ENCODE measurements at regions not wholly inside any gene's neighbourhood (a gene's known extent, or its start where the extent isn't known, plus 50 kb on each side); places are given as distances from the start of the nearest gene placed in this dataset.
"Not testable (repeated sequence)": the region's sequence is repeated elsewhere in the genome, so short reads cannot be mapped to it uniquely, and the experiment has no call there.

DNA sequence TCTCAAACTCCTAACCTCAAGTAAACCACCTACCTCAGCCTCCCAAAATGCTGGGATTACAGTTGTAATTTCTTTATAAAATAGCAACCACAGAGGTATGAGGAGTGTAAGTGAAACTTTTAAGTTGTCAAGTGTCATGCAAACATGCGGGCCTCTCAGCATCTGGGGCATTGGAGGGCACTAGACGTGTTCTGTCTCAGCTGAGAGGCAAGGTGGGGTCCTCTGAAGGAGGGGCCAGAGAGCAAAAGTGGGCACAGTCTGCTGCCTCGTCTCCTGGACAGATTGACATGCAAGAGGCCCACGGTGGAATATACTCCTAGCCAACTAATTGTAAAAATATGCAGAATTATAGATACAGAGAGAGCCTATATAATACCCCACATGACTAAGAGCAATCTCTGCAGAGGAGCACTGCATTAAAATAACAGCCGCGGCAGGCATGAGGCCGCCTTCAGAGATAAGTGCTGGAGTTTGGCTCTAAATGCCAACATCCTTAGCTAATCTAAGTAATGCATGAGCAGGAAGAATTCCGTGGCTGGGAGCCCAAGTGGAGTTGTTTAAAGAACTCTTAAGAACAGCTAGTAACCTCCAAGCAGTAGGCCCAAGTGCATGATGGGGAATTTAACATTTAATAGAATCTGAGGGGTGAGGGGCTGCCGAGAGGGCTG lies 87.8 kb upstream of the RNU6-1 start:
- peak; percentile 93 for DNase-seq (ENCODE audit: low read depth)
- TF ChIP-seq, protein P1, sequence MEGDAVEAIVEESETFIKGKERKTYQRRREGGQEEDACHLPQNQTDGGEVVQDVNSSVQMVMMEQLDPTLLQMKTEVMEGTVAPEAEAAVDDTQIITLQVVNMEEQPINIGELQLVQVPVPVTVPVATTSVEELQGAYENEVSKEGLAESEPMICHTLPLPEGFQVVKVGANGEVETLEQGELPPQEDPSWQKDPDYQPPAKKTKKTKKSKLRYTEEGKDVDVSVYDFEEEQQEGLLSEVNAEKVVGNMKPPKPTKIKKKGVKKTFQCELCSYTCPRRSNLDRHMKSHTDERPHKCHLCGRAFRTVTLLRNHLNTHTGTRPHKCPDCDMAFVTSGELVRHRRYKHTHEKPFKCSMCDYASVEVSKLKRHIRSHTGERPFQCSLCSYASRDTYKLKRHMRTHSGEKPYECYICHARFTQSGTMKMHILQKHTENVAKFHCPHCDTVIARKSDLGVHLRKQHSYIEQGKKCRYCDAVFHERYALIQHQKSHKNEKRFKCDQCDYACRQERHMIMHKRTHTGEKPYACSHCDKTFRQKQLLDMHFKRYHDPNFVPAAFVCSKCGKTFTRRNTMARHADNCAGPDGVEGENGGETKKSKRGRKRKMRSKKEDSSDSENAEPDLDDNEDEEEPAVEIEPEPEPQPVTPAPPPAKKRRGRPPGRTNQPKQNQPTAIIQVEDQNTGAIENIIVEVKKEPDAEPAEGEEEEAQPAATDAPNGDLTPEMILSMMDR (IDR thresholded peaks at IDR 0.05; ENCODE audit: low read length, missing control alignments), result no peak
- no peak overlapping the region for H3K4me3 ChIP-seq (replicated peaks; ENCODE audit: low read depth, low read length)

DNA sequence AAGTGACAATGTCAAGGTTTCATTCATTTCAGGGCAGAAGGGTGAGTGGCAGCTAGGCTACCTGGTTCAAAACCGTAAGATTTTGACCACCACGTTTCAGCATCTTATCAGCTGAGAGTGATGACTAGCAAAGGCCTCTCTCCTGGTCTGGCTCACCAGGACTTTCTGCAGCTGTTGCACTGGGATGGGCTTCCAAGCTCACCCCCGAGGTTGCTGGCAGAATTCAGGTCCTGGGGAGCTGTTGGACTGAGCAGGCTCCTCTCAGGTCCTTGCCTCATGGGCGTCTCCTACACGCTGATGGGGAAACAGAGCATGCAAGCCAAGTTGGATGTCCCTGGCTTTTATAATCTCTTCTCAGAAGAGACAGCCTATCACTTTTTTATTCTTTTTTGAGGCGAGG lies 88.8 kb upstream of the RNU6-1 start:
- no peak for DNase-seq (ENCODE audit: low read depth)
- TF ChIP-seq, protein P1 (IDR thresholded peaks at IDR 0.05; ENCODE audit: low read length, missing control alignments), result no peak
- H3K4me3 ChIP-seq (replicated peaks; ENCODE audit: low read depth, low read length), result no peak overlapping the region

GRCh38 chr15:67930720-67931119 lies 90.9 kb upstream of the RNU6-1 start:
- DNase-seq (ENCODE audit: low read depth), result no peak
- TF ChIP-seq, protein P1 (IDR thresholded peaks at IDR 0.05; ENCODE audit: low read length, missing control alignments), result no peak
- H3K4me3 ChIP-seq (replicated peaks; ENCODE audit: low read depth, low read length), result no peak overlapping the region

DNA sequence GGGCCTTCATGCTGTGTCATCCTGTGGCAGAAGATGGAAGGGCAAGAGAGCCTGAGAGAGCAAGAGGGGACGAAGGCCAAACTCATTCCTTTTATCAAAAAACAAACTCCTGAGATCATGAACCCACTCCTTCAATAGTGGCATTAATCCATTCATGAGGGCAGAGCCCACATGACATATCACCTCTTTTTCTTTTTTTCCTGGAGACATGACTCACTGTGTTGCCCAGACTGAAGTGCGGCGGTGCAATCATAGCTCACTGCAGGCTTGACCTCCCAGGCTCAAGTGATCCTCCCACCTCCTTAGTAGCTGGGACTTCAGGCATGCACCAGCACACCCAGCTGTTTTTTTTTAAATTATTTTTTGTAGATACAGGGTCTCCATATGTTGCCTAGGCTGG lies 92.0 kb upstream of the RNU6-1 start:
- H3K4me3 ChIP-seq (replicated peaks; ENCODE audit: low read depth, low read length), result no peak overlapping the region
- TF ChIP-seq, protein P1 (IDR thresholded peaks at IDR 0.05; ENCODE audit: low read length, missing control alignments), result no peak
- DNase-seq (ENCODE audit: low read depth), result peak; percentile 47

GRCh38 chr15:67934126-67934525 lies 94.3 kb upstream of the RNU6-1 start:
- DNase-seq (ENCODE audit: low read depth); H3K4me3 ChIP-seq (replicated peaks; ENCODE audit: low read depth, low read length): not testable (repeated sequence)

- no peak for DNase-seq (ENCODE audit: low read depth)
- H3K4me3 ChIP-seq (replicated peaks; ENCODE audit: low read depth, low read length), result no peak overlapping the region
- TF ChIP-seq, protein P1 (IDR thresholded peaks at IDR 0.05; ENCODE audit: low read length, missing control alignments), result no peak
Observed at GRCh38 chr15:67935244-67935643, 95.4 kb upstream of the RNU6-1 start.

- DNase-seq (ENCODE audit: low read depth), result no peak
- TF ChIP-seq, protein P1 (IDR thresholded peaks at IDR 0.05; ENCODE audit: low read length, missing control alignments), result no peak
- H3K4me3 ChIP-seq (replicated peaks; ENCODE audit: low read depth, low read length), result no peak overlapping the region
Observed at GRCh38 chr15:67936258-67936657, 96.4 kb upstream of the RNU6-1 start.
